PC-9 (cell line): ENCODE measurements at regions not wholly inside any gene's neighbourhood (a gene's known extent, or its start where the extent isn't known, plus 50 kb on each side); places are given as distances from the start of the nearest gene placed in this dataset.
"Not testable (repeated sequence)": the region's sequence is repeated elsewhere in the genome, so short reads cannot be mapped to it uniquely, and the experiment has no call there.

ENCODE experiments used
- BruUV-seq: library from RNA; stranded (reverse); fragments of 400-500 nt; replicated peaks from 2 replicates; lab custom pipeline; 2021; lab: Mats Ljungman, UMichigan
- CTCF ChIA-PET: fragments of 300-600 bp; sonication (Branson Sonifier 250); formaldehyde crosslinking; loops from one replicate; lab custom pipeline; 2022; ENCODE audit warnings: antibody characterized with exemption; lab: Charles Lee
- POLR2A ChIA-PET: fragments of 300-600 bp; sonication (Branson Sonifier 250); formaldehyde crosslinking; loops from one replicate; lab custom pipeline; 2022; ENCODE audit warnings: antibody characterized with exemption; ENCODE audit not compliant: unreplicated experiment; lab: Charles Lee
- DNase-seq, 2 experiments: peaks; one replicate each; pipeline versions ENCODE4 v3.0.0 to v3.0.0-alpha.2; 2015 to 2022; ENCODE audit warnings: mixed read lengths in 1 of 2
- H2AFZ ChIP-seq: fragments of 200-600 bp; sonication (generic); 2 replicates; pipeline ENCODE4 v1.8.1; 2017; ENCODE audit warnings: antibody characterized with exemption
- H3F3A ChIP-seq: fragments of 200-600 bp; sonication (generic); 2 replicates; pipeline ENCODE4 v1.8.1; 2017; ENCODE audit warnings: antibody characterized with exemption, mild to moderate bottlenecking, low read depth; ENCODE audit not compliant: insufficient read depth
- H3K27ac ChIP-seq: fragments of 200-600 bp; sonication (generic); 2 replicates; pipeline ENCODE4 v1.6.1; 2016; ENCODE audit warnings: mixed run types
- H3K27me3 ChIP-seq: fragments of 200-600 bp; sonication (generic); 2 replicates; pipeline ENCODE4 v1.6.1; 2016; ENCODE audit warnings: low read depth, mixed run types; ENCODE audit not compliant: insufficient read depth
- H3K36me3 ChIP-seq: fragments of 200-600 bp; sonication (generic); 2 replicates; pipeline ENCODE4 v1.6.1; 2016; ENCODE audit warnings: low read depth, mixed run types
- H3K4me1 ChIP-seq: fragments of 200-600 bp; sonication (generic); replicated peaks from 2 replicates; pipeline ENCODE4 v1.6.1; 2016; ENCODE audit warnings: mixed run types; ENCODE audit not compliant: insufficient read depth
- H3K4me2 ChIP-seq: fragments of 200-600 bp; sonication (generic); 2 replicates; pipeline ENCODE4 v1.6.1; 2017; ENCODE audit warnings: mixed run types
- H3K4me3 ChIP-seq: fragments of 200-600 bp; sonication (generic); 2 replicates; pipeline ENCODE4 v1.6.1; 2016; ENCODE audit warnings: mixed run types
- H3K79me2 ChIP-seq: fragments of 200-600 bp; sonication (generic); 2 replicates; pipeline ENCODE4 v1.6.1; 2017; ENCODE audit warnings: low read depth, mixed run types
- H3K9me2 ChIP-seq: fragments of 200-600 bp; sonication (generic); 2 replicates; pipeline ENCODE4 v1.8.1; 2017; ENCODE audit warnings: mild to moderate bottlenecking; ENCODE audit not compliant: insufficient read depth
- H3K9me3 ChIP-seq: fragments of 200-600 bp; sonication (generic); 2 replicates; pipeline ENCODE4 v1.8.1; 2016; ENCODE audit warnings: low read depth; ENCODE audit not compliant: insufficient read depth
- H4K20me1 ChIP-seq: fragments of 200-600 bp; sonication (generic); 2 replicates; pipeline ENCODE4 v1.8.1; 2017; ENCODE audit not compliant: insufficient read depth
- CTCF ChIP-seq: fragments of 200-600 bp; sonication (generic); conservative IDR thresholded peaks from 2 replicates; pipeline ENCODE4 v1.6.1; 2017; ENCODE audit warnings: mixed run types, antibody characterized with exemption, mild to moderate bottlenecking, moderate library complexity
- EZH2 ChIP-seq: fragments of 200-600 bp; sonication (generic); IDR thresholded peaks from 2 replicates; pipeline ENCODE4 v1.8.0; 2017; ENCODE audit warnings: antibody characterized with exemption, low read depth
- intact Hi-C: fragments of 100-400 bp; cut with micrococcal nuclease; formaldehyde crosslinking; loops from one replicate; pipeline ENCODE4 v1.10.0; 2022; ENCODE audit not compliant: unreplicated experiment

- intact Hi-C loops, result no loop called here
- H3K4me2 ChIP-seq, result no peak overlapping the region
- H3K4me1 ChIP-seq, result no peaks in the 10 kb centered on the region
- BruUV-seq, result no TSS peak
- DNase-seq, result no peak
- no peak for TF ChIP-seq EZH2
- ChIA-PET POLR2A (no interaction called here), CTCF (no interaction called here)
- no peaks in the 10 kb centered on the region; the same call in 1 of the 2 replicates for H3K9me2 ChIP-seq
- H3K27ac ChIP-seq, result no peak overlapping the region
- no peaks in the 10 kb centered on the region for H3K79me2 ChIP-seq
- no peak overlapping the region for H2AFZ ChIP-seq
- no peaks in the 10 kb centered on the region for H4K20me1 ChIP-seq
- H3K9me3 ChIP-seq, result no peaks in the 10 kb centered on the region
- H3K4me3 ChIP-seq, result no peak overlapping the region
- H3K36me3 ChIP-seq, result no peaks in the 10 kb centered on the region
- H3K27me3 ChIP-seq, result no peaks in the 10 kb centered on the region
- H3F3A ChIP-seq, result no peaks in the 10 kb centered on the region
Observed at GRCh38 chr12:72179841-72180240, 92.3 kb upstream of the TRHDE start.

GRCh38 chr12:72184971-72185533 lies 87.1 kb upstream of the TRHDE start:
- H3K9me2 ChIP-seq, H3K27me3 ChIP-seq, H2AFZ ChIP-seq, H3K4me1 ChIP-seq, H3K79me2 ChIP-seq, BruUV-seq, H3K4me3 ChIP-seq, DNase-seq, intact Hi-C loops, H3K9me3 ChIP-seq, H3K27ac ChIP-seq, H4K20me1 ChIP-seq, H3K36me3 ChIP-seq, CTCF ChIA-PET, H3F3A ChIP-seq, H3K4me2 ChIP-seq: not testable (repeated sequence)
- POLR2A ChIA-PET, result interaction anchor here (0.5 kb wide), 1 partner anchor 10 kb away, joined by 3 read pairs; no protein-coding TSS in a partner anchor

GRCh38 chr12:72189266-72189665 lies 82.9 kb upstream of the TRHDE start:
- Histone ChIP-seq H3K4me2 (no peak overlapping the region), H3K79me2 (no peaks in the 10 kb centered on the region), H2AFZ (no peak overlapping the region), H4K20me1 (no peaks in the 10 kb centered on the region), H3K27ac (no peak overlapping the region), H3K36me3 (no peaks in the 10 kb centered on the region), H3K9me2 (no peaks in the 10 kb centered on the region), H3F3A (no peaks in the 10 kb centered on the region), H3K4me3 (no peak overlapping the region), H3K27me3 (no peaks in the 10 kb centered on the region), H3K4me1 (no peaks in the 10 kb centered on the region), H3K9me3 (no peaks in the 10 kb centered on the region)
- intact Hi-C loops, result no loop called here
- ChIA-PET CTCF (no interaction called here), POLR2A (interaction anchor here (0.7 kb wide), 1 partner anchor 66 kb away, joined by 6 read pairs; no protein-coding TSS in a partner anchor)
- BruUV-seq, result no TSS peak
- DNase-seq, result no peak
- TF ChIP-seq EZH2, result no peak
- no peak for TF ChIP-seq CTCF

- H4K20me1 ChIP-seq, result no peaks in the 10 kb centered on the region
- ChIA-PET CTCF (no interaction called here), POLR2A (no interaction called here)
- TF ChIP-seq EZH2, result no peak
- TF ChIP-seq CTCF, result no peak
- no peaks in the 10 kb centered on the region for H3K9me2 ChIP-seq
- H3K27ac ChIP-seq, result no peak overlapping the region
- H3K4me1 ChIP-seq, result no peaks in the 10 kb centered on the region
- no peaks in the 10 kb centered on the region for H3K27me3 ChIP-seq
- H3K79me2 ChIP-seq, result no peaks in the 10 kb centered on the region
- DNase-seq, result no peak
- H3K36me3 ChIP-seq, result no peaks in the 10 kb centered on the region
- H3F3A ChIP-seq, result no peaks in the 10 kb centered on the region
- intact Hi-C loops, result no loop called here
- no peak overlapping the region for H3K4me2 ChIP-seq
- H2AFZ ChIP-seq, result no peak overlapping the region
- no peak overlapping the region for H3K4me3 ChIP-seq
- no peaks in the 10 kb centered on the region for H3K9me3 ChIP-seq
- no TSS peak for BruUV-seq
Observed at GRCh38 chr12:72191761-72192160, 80.4 kb upstream of the TRHDE start.
